HCT116 (cell line): ENCODE measurements at regions not wholly inside any gene's neighbourhood (a gene's known extent, or its start where the extent isn't known, plus 50 kb on each side); places are given as distances from the start of the nearest gene placed in this dataset.

Source experiments
- ATAC-seq: fragments of 200-7000 bp; cut with Tn5 transposase; 2 replicates; pipeline ENCODE4 v1.9.1; 2020; ENCODE audit warnings: mild to moderate bottlenecking, moderate library complexity
- BruUV-seq: library from RNA; stranded (reverse); fragments of 400-500 nt; replicated peaks from 2 replicates; lab custom pipeline; 2021; lab: Mats Ljungman, UMichigan
- CTCF ChIA-PET: fragments of 300-600 bp; sonication (Branson Sonifier 250); formaldehyde crosslinking; loops from one replicate; lab custom pipeline; 2021; ENCODE audit warnings: antibody characterized with exemption; lab: Charles Lee
- POLR2A ChIA-PET: fragments of 300-600, 350-600 bp; sonication (Branson Sonifier 250); formaldehyde crosslinking; loops from one replicate; lab custom pipeline; 2021; ENCODE audit warnings: antibody characterized with exemption; lab: Charles Lee
- RAD21 ChIA-PET, 2 experiments: fragments of 300-600 bp; sonication (Branson Sonifier 250); formaldehyde crosslinking; loops; one replicate each; lab custom pipeline; 2023; ENCODE audit warnings: low total read pairs in 2 of 2; ENCODE audit not compliant: uncharacterized antibody in 2 of 2, unreplicated experiment in 2 of 2, low non-redundant PET in 1 of 2; lab: Charles Lee
- DNase-seq: peaks from one replicate; pipeline ENCODE4 v3.0.0-alpha.2; 2010; ENCODE audit warnings: low read depth, low spot score
- H2AFZ ChIP-seq: fragments of 200-600 bp; shearing (Covaris generic), sonication (generic); 2 replicates; pipeline ENCODE4 v1.6.1; 2017; ENCODE audit warnings: low read depth, mixed run types, mixed read lengths, antibody characterized with exemption, low read length; ENCODE audit not compliant: poor library complexity, severe bottlenecking
- H3K27ac ChIP-seq: 2 replicates; pipeline ENCODE4 v1.5.1; 2012; ENCODE audit warnings: low read depth, low read length
- H3K27me3 ChIP-seq: fragments of 200-600 bp; sonication (generic); 2 replicates; pipeline ENCODE4 v1.6.1; 2016; ENCODE audit warnings: mixed run types, low read length, mixed read lengths; ENCODE audit not compliant: insufficient read depth
- H3K36me3 ChIP-seq, 2 experiments: fragments of 200-500 bp in 1 of 2; fragments of 200-600 bp in 1 of 2; sonication (Bioruptor generic) in 1 of 2; sonication (generic) in 1 of 2; 2 replicates each; pipeline versions ENCODE4 v1.5.1 to v1.6.1; 2014 to 2016; ENCODE audit warnings: low read length in 2 of 2, inconsistent platforms in 1 of 2, mixed read lengths in 1 of 2, mixed run types in 1 of 2; ENCODE audit not compliant: insufficient read depth in 2 of 2, control insufficient read depth in 1 of 2
- H3K4me1 ChIP-seq, 2 experiments: fragments of 200-600 bp in 1 of 2; sonication (generic) in 1 of 2; 2 replicates each; pipeline versions ENCODE4 v1.5.1 to v1.6.1; 2012 to 2017; ENCODE audit warnings: low read length in 2 of 2, inconsistent platforms in 1 of 2, mild to moderate bottlenecking in 1 of 2, mixed read lengths in 1 of 2, mixed run types in 1 of 2, moderate library complexity in 1 of 2; ENCODE audit not compliant: insufficient read depth in 2 of 2, control insufficient read depth in 1 of 2
- H3K4me2 ChIP-seq: fragments of 200-600 bp; sonication (generic); 2 replicates; pipeline ENCODE4 v1.6.1; 2017; ENCODE audit warnings: mixed run types, low read length, mixed read lengths
- H3K4me3 ChIP-seq, 2 experiments: fragments of 200-600 bp in 1 of 2; sonication (generic) in 1 of 2; replicated peaks in 1 of 2; 2 replicates each; pipeline ENCODE4 v1.5.1; 2011 to 2016; ENCODE audit warnings: low read length in 2 of 2, control low read depth in 1 of 2, low read depth in 1 of 2, mild to moderate bottlenecking in 1 of 2, mixed read lengths in 1 of 2, mixed run types in 1 of 2
- H3K79me2 ChIP-seq: fragments of 200-600 bp; sonication (generic); 2 replicates; pipeline ENCODE4 v1.6.1; 2017; ENCODE audit warnings: mild to moderate bottlenecking, mixed run types, low read length, moderate library complexity, mixed read lengths; ENCODE audit not compliant: insufficient read depth
- H3K9ac ChIP-seq: fragments of 200-600 bp; sonication (generic); 2 replicates; pipeline ENCODE4 v1.6.1; 2016; ENCODE audit warnings: low read length, mixed read lengths
- H3K9me2 ChIP-seq: fragments of 200-600 bp; sonication (generic), shearing (Covaris generic); 2 replicates; pipeline ENCODE4 v1.6.1; 2017; ENCODE audit warnings: mixed run types, mild to moderate bottlenecking, moderate library complexity; ENCODE audit not compliant: insufficient read depth
- H3K9me3 ChIP-seq, 2 experiments: fragments of 200-500 bp in 1 of 2; fragments of 200-600 bp in 1 of 2; sonication (Bioruptor generic) in 1 of 2; sonication (generic) in 1 of 2; 2 replicates each; pipeline ENCODE4 v1.6.1; 2014 to 2017; ENCODE audit warnings: low read length in 2 of 2, mixed read lengths in 2 of 2, inconsistent platforms in 1 of 2, low read depth in 1 of 2, mild to moderate bottlenecking in 1 of 2, mixed run types in 1 of 2, moderate library complexity in 1 of 2; ENCODE audit not compliant: control insufficient read depth in 1 of 2, insufficient read depth in 1 of 2
- H4K20me1 ChIP-seq: fragments of 200-600 bp; sonication (generic), shearing (Covaris generic); 2 replicates; pipeline ENCODE4 v1.6.1; 2017; ENCODE audit warnings: mixed run types, mild to moderate bottlenecking, moderate library complexity; ENCODE audit not compliant: insufficient read depth
- CBX3 ChIP-seq: IDR thresholded peaks from 2 replicates; pipeline ENCODE4 v1.6.1; 2012; ENCODE audit warnings: low read depth
- ELF1 ChIP-seq: IDR thresholded peaks from 2 replicates; pipeline ENCODE4 v1.6.1; 2012; ENCODE audit warnings: low read depth, borderline replicate concordance
- EZH2 ChIP-seq: fragments of 200-600 bp; sonication (generic); IDR thresholded peaks from 2 replicates; pipeline ENCODE4 v1.6.1; 2017; ENCODE audit warnings: antibody characterized with exemption, mixed run types
- EZH2phosphoT487 ChIP-seq: fragments of 200-600 bp; IDR thresholded peaks from 2 replicates; pipeline ENCODE4 v1.6.1; 2018; ENCODE audit warnings: antibody characterized with exemption, borderline replicate concordance
- FOSL1 ChIP-seq: IDR thresholded peaks from 2 replicates; pipeline ENCODE4 v1.6.1; 2012; ENCODE audit warnings: low read depth
- MAX ChIP-seq: IDR thresholded peaks from 2 replicates; pipeline ENCODE4 v1.6.1; 2012
- POLR2A ChIP-seq: IDR thresholded peaks from 2 replicates; pipeline ENCODE4 v1.7.0; 2011; ENCODE audit warnings: borderline replicate concordance; ENCODE audit not compliant: insufficient read depth, insufficient read length; ENCODE audit errors: extremely low read depth
- POLR2AphosphoS5 ChIP-seq: IDR thresholded peaks from 2 replicates; pipeline ENCODE4 v1.6.1; 2011; ENCODE audit warnings: mild to moderate bottlenecking, low read depth, low read length, moderate library complexity
- RAD21 ChIP-seq: IDR thresholded peaks from 2 replicates; pipeline ENCODE4 v1.6.1; 2012; ENCODE audit warnings: low read depth, mild to moderate bottlenecking
- SIN3A ChIP-seq: IDR thresholded peaks from 2 replicates; pipeline ENCODE4 v1.6.1; 2012; ENCODE audit warnings: low read depth
- YY1 ChIP-seq: IDR thresholded peaks from 2 replicates; pipeline ENCODE4 v1.6.1; 2011; ENCODE audit warnings: low read length, low read depth, moderate library complexity, mild to moderate bottlenecking; ENCODE audit not compliant: insufficient replicate concordance; ENCODE audit errors: extremely low read depth
- ZBTB33 ChIP-seq: IDR thresholded peaks from 2 replicates; pipeline ENCODE4 v1.6.1; 2011; ENCODE audit warnings: mild to moderate bottlenecking, low read length, moderate library complexity; ENCODE audit not compliant: insufficient replicate concordance; ENCODE audit errors: extremely low read depth
- ZFX ChIP-seq: fragments of 450-650 bp; IDR thresholded peaks from 2 replicates; pipeline ENCODE4 v1.6.1; 2017
- intact Hi-C: fragments of 100-400 bp; cut with micrococcal nuclease; formaldehyde crosslinking; loops from 2 replicates; pipeline ENCODE4 v1.10.0; 2022
- TF ChIP-seq, protein P1 (sequence below): IDR thresholded peaks from 2 replicates; pipeline ENCODE4 v1.6.1; 2012
- TF ChIP-seq, protein P2 (sequence below): IDR thresholded peaks from 2 replicates; pipeline ENCODE4 v1.6.1; 2012; ENCODE audit warnings: low read depth

GRCh38 chr19:27741236-27741635 is 1471.7 kb downstream of the UQCRFS1 start:
- no peaks in the 10 kb centered on the region for H4K20me1 ChIP-seq

DNA sequence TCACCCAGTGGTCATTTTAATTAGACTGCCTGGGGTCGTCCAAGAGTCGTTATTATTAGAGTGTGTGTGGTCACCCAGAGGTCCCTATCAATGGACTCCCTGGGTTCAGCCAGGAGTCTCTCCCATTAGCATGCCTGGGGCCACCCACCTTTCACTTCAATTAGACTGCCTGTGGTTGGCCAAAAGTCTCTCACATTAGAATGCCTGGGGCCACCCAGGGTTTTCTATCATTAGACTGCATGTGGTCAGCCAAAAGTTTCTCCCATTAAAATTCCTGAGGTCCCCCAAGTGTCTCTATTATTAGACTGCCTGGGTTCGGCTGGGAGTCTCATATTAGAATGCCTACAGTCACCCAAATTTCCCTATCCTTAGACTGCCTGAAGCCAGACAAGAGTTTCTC is 1472.6 kb downstream of the UQCRFS1 start:
- intact Hi-C loops = no loop called here
- Histone ChIP-seq H3K4me1 (no peaks in the 10 kb centered on the region), H3K4me3 (no peak overlapping the region), H3K9ac (no peak overlapping the region), H3K36me3 (no peaks in the 10 kb centered on the region), H2AFZ (no peak overlapping the region), H3K79me2 (no peaks in the 10 kb centered on the region), H3K9me3 (no peaks in the 10 kb centered on the region; a peak in 1 of 4 replicates), H3K27me3 (no peaks in the 10 kb centered on the region), H3K9me2 (no peaks in the 10 kb centered on the region), H3K4me2 (no peak overlapping the region), H3K27ac (no peak overlapping the region), H4K20me1 (no peaks in the 10 kb centered on the region)
- TF ChIP-seq FOSL1 (no peak), ZFX (no peak), EZH2 (no peak), MAX (no peak), SIN3A (no peak), POLR2A (no peak), CBX3 (no peak), ELF1 (no peak), RAD21 (no peak), POLR2AphosphoS5 (no peak), EZH2phosphoT487 (no peak), YY1 (no peak), ZBTB33 (no peak)
- TF ChIP-seq, protein P1, sequence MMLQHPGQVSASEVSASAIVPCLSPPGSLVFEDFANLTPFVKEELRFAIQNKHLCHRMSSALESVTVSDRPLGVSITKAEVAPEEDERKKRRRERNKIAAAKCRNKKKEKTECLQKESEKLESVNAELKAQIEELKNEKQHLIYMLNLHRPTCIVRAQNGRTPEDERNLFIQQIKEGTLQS = no peak
- TF ChIP-seq, protein P2, sequence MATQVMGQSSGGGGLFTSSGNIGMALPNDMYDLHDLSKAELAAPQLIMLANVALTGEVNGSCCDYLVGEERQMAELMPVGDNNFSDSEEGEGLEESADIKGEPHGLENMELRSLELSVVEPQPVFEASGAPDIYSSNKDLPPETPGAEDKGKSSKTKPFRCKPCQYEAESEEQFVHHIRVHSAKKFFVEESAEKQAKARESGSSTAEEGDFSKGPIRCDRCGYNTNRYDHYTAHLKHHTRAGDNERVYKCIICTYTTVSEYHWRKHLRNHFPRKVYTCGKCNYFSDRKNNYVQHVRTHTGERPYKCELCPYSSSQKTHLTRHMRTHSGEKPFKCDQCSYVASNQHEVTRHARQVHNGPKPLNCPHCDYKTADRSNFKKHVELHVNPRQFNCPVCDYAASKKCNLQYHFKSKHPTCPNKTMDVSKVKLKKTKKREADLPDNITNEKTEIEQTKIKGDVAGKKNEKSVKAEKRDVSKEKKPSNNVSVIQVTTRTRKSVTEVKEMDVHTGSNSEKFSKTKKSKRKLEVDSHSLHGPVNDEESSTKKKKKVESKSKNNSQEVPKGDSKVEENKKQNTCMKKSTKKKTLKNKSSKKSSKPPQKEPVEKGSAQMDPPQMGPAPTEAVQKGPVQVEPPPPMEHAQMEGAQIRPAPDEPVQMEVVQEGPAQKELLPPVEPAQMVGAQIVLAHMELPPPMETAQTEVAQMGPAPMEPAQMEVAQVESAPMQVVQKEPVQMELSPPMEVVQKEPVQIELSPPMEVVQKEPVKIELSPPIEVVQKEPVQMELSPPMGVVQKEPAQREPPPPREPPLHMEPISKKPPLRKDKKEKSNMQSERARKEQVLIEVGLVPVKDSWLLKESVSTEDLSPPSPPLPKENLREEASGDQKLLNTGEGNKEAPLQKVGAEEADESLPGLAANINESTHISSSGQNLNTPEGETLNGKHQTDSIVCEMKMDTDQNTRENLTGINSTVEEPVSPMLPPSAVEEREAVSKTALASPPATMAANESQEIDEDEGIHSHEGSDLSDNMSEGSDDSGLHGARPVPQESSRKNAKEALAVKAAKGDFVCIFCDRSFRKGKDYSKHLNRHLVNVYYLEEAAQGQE = no peak
- BruUV-seq = no TSS peak
- ChIA-PET POLR2A (no interaction called here), CTCF (no interaction called here), RAD21 (no interaction called here)
- no peak for DNase-seq
- ATAC-seq = no peak

More at GRCh38 chr19:27741236-27741635, 1471.7 kb downstream of the UQCRFS1 start:
- Histone ChIP-seq H3K4me2 (no peak overlapping the region), H3K27me3 (no peaks in the 10 kb centered on the region), H3K9me2 (no peaks in the 10 kb centered on the region), H3K9me3 (no peaks in the 10 kb centered on the region; a peak in 1 of 4 replicates), H3K79me2 (no peaks in the 10 kb centered on the region), H3K27ac (no peak overlapping the region), H3K4me3 (no peak overlapping the region), H3K4me1 (no peaks in the 10 kb centered on the region), H3K9ac (no peak overlapping the region), H2AFZ (no peak overlapping the region), H3K36me3 (no peaks in the 10 kb centered on the region)
- TF ChIP-seq MAX = no peak
- ATAC-seq (no peak), DNase-seq (no peak)
- no TSS peak for BruUV-seq
- ChIA-PET CTCF (no interaction called here), POLR2A (no interaction called here), RAD21 (no interaction called here)
- intact Hi-C loops = no loop called here
